IMR-90 (cell line): ENCODE measurements at regions not wholly inside any gene's neighbourhood (a gene's known extent, or its start where the extent isn't known, plus 50 kb on each side); places are given as distances from the start of the nearest gene placed in this dataset.

Experiments
- CTCF ChIP-seq: conservative IDR thresholded peaks from 2 replicates; pipeline ENCODE4 v1.5.1; 2012; ENCODE audit warnings: mild to moderate bottlenecking, low read depth, low read length, improper control_type of control experiment
- FOS ChIP-seq: fragments of 150-350 bp; IDR thresholded peaks from 2 replicates; pipeline ENCODE4 v1.6.1; 2016; ENCODE audit warnings: low read depth, low read length
- POLR2A ChIP-seq: IDR thresholded peaks from 2 replicates; pipeline ENCODE4 v1.6.1; 2012; ENCODE audit warnings: mild to moderate bottlenecking, low read depth, low read length
- SMC3 ChIP-seq: fragments of 150-350 bp; IDR thresholded peaks from 2 replicates; pipeline ENCODE4 v1.6.1; 2016; ENCODE audit warnings: low read depth, mild to moderate bottlenecking, antibody characterized with exemption, low read length, moderate library complexity

GRCh38 chrX:7390441-7390840 lies 242.5 kb upstream of the PUDP start:
- TF ChIP-seq FOS (no peak), CTCF (no peak), POLR2A (no peak), SMC3 (no peak)
